ENCODE measurements at regions not wholly inside any gene's neighbourhood (a gene's known extent, or its start where the extent isn't known, plus 50 kb on each side); places are given as distances from the start of the nearest gene placed in this dataset.
A peak's percentile ranks its signal among the peaks of the same experiment; 100 is the strongest.

DNA sequence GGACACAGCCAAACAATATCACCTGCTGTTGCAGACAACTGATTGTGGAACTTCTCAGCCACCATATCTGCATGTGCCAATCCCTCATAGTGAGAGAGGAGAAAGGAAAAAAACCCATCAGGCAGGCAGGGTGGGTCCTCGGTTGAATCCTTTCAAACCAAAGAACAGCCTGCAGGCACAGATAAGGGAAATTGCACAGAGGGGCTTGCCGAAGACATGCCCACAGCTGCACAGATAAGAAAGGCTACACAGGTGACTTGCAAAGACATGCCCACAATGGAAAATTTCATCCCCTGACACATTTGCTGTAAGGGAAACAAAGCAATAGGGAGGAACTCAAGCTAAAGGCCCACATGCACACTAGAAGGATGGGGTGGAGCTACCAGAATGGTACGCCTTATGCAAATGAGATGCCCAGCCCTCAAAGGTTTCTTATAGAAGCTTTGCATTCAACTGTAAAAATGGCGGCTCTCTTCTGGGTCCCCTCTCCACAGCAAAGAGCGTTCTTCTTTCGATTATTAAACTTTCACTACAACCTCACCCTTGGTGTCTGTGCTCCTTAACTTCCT, 170.0 kb upstream of the TMPO start:
- no peak for TF ChIP-seq CTCF (conservative IDR thresholded peaks at IDR 0.05; ENCODE audit: low read length)
- H3K4me3 ChIP-seq (ENCODE audit: low read length) = no peak overlapping the region
- no peak for DNase-seq (ENCODE audit: low read depth)

DNA sequence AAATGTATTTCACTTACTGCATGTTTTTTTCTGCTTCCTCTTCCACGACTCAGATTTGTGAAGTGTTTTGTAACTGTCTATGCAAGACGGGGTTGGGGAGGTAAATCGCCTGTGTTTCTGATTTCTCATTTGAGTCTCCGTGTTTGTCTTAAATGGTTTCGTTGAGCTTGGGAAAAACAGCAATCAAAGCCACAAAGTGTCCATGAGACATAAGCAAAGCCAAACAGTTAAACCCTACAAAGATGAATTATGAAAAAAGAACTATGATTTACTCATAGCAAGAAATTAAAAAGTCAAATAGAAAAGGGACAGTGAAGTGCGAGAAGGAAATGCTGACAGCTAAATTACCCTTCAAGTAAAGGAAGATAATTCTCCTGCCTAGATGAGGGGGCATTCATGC, 164.3 kb upstream of the TMPO start:
- no peak overlapping the region for H3K4me3 ChIP-seq (ENCODE audit: low read length)
- no peak for DNase-seq (ENCODE audit: low read depth)
- TF ChIP-seq CTCF (conservative IDR thresholded peaks at IDR 0.05; ENCODE audit: low read length) = no peak

- no peak for DNase-seq (ENCODE audit: low read depth)
- no peak overlapping the region for H3K4me3 ChIP-seq (ENCODE audit: low read length)
- no peak for TF ChIP-seq CTCF (conservative IDR thresholded peaks at IDR 0.05; ENCODE audit: low read length)
These were observed 163.6 kb upstream of the TMPO start for GRCh38 chr12:98351784-98352183.

- TF ChIP-seq CTCF (conservative IDR thresholded peaks at IDR 0.05; ENCODE audit: low read length) = no peak
- H3K4me3 ChIP-seq (ENCODE audit: low read length) = no peak overlapping the region
- DNase-seq (ENCODE audit: low read depth) = peak; percentile 70
These were observed 163.1 kb upstream of the TMPO start for GRCh38 chr12:98352218-98352811.

DNA sequence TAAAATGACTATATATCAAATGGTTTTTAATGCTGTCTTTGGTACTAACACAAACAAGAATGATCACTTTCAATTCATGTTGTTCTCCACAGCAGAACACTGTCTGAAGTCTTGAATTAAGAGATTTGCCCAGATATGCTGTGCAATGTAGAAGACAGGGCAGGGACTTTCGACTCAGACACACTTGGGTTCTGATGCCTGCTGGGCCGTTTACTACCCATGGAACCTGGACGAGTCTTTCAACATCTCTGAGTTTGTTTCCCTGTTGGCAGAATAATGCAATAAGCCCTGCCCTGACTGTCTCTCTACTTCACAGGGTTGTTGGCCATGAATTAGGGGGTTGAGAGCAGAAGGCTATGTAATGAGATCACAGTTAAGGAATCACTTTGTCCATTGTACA, 162.6 kb upstream of the TMPO start:
- no peak for TF ChIP-seq CTCF (conservative IDR thresholded peaks at IDR 0.05; ENCODE audit: low read length)
- no peak overlapping the region for H3K4me3 ChIP-seq (ENCODE audit: low read length)
- peak; percentile 9 for DNase-seq (ENCODE audit: low read depth)

DNA sequence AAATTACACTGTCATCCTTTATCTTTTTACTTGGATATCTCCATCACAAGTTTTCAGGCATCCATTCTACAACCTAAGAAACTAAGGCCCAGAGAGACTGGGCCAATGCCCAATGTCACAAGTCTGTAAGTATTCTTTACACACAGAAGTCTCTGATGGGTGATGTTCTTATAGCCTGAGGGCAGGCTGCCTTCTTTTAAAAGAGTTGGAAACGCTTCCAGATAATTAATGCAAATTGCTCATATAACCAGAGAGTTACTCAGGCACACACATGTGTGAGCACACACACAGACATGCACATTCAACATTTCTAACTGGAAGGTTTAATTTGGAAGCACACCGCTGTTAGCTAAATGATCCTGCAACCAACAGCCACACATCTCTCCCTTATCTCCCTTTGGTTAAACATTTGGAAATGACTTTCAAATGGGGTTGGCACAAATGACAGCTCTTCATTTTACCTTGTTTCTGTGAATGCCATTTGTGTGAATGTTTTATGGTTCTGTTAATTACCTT, 160.8 kb upstream of the TMPO start:
- no peak for TF ChIP-seq CTCF (conservative IDR thresholded peaks at IDR 0.05; ENCODE audit: low read length)
- H3K4me3 ChIP-seq (ENCODE audit: low read length) = no peak overlapping the region
- no peak for DNase-seq (ENCODE audit: low read depth)

DNA sequence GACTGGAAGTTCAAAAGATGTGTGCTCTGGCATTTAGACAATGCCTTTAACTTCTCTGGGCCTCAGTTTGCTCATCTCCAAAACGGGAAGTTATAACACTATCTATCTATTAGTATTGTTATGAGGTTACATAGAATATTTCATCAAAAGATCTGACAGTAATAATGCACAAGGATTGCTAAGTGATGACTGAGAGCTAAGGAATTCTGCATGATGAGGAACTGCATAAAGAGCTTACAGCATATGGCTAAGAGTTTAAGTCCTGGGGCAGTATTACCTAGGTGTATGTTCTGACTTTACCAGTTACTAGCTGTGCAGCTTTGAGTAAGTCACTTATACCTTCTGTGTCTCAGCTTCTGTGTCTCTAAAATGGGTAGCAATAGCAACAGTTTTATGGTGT, 160.1 kb upstream of the TMPO start:
- no peak for TF ChIP-seq CTCF (conservative IDR thresholded peaks at IDR 0.05; ENCODE audit: low read length)
- peak; percentile 27 for DNase-seq (ENCODE audit: low read depth)
- H3K4me3 ChIP-seq (ENCODE audit: low read length) = no peak overlapping the region

Data from AG10803 (cell line).